ENCODE measurements at regions not wholly inside any gene's neighbourhood (a gene's known extent, or its start where the extent isn't known, plus 50 kb on each side); places are given as distances from the start of the nearest gene placed in this dataset.
"Not testable (repeated sequence)": the region's sequence is repeated elsewhere in the genome, so short reads cannot be mapped to it uniquely, and the experiment has no call there.

DNA sequence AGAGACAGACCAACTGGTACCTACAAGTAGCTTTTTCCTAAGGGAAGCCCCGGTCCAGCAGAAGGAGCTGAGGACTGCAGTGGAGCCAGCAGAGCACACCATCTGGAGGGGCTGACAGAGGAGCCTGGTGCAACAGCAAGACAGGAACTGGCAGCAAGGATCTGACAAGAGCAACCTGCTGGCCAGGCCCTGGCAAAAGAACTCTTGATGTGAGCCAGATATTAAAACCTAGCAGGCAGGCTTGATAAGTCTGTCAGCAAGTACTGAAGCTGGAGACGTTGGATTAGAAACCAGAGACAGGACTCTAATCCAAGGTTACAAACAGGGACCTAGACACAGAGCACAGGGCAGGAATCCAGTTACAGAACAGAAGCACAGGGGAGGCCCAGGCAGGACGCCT is 260.7 kb upstream of the MGAT5 start:
- H3K27ac ChIP-seq (ENCODE audit: low read depth in 2 of 2, low read length in 1 of 2) = no peak overlapping the region; a peak in 1 of 4 replicates
- TF ChIP-seq RAD21 (IDR thresholded peaks at IDR 0.05; ENCODE audit: low read length) (no peak), ELF1 (IDR thresholded peaks at IDR 0.05) (no peak), CTCF (IDR thresholded peaks at IDR 0.05) (no peak), FOXJ3 (CRISPR knock-in tag; IDR thresholded peaks at IDR 0.05) (no peak), GATA2 (CRISPR knock-in tag; IDR thresholded peaks at IDR 0.05) (no peak), MAX (IDR thresholded peaks at IDR 0.05; ENCODE audit: low read depth) (no peak), EZH2phosphoT487 (IDR thresholded peaks at IDR 0.05; ENCODE audit: borderline replicate concordance, low read depth) (no peak), MEF2A (IDR thresholded peaks at IDR 0.05; ENCODE audit: borderline replicate concordance, low read depth) (no peak), USF2 (IDR thresholded peaks at IDR 0.05; ENCODE audit: borderline replicate concordance, low read depth, low read length) (no peak), YY1 (IDR thresholded peaks at IDR 0.05; ENCODE audit: low read depth) (no peak), ZBTB33 (IDR thresholded peaks at IDR 0.05; ENCODE audit: borderline replicate concordance, low read depth) (no peak)
- TF ChIP-seq, protein P1, sequence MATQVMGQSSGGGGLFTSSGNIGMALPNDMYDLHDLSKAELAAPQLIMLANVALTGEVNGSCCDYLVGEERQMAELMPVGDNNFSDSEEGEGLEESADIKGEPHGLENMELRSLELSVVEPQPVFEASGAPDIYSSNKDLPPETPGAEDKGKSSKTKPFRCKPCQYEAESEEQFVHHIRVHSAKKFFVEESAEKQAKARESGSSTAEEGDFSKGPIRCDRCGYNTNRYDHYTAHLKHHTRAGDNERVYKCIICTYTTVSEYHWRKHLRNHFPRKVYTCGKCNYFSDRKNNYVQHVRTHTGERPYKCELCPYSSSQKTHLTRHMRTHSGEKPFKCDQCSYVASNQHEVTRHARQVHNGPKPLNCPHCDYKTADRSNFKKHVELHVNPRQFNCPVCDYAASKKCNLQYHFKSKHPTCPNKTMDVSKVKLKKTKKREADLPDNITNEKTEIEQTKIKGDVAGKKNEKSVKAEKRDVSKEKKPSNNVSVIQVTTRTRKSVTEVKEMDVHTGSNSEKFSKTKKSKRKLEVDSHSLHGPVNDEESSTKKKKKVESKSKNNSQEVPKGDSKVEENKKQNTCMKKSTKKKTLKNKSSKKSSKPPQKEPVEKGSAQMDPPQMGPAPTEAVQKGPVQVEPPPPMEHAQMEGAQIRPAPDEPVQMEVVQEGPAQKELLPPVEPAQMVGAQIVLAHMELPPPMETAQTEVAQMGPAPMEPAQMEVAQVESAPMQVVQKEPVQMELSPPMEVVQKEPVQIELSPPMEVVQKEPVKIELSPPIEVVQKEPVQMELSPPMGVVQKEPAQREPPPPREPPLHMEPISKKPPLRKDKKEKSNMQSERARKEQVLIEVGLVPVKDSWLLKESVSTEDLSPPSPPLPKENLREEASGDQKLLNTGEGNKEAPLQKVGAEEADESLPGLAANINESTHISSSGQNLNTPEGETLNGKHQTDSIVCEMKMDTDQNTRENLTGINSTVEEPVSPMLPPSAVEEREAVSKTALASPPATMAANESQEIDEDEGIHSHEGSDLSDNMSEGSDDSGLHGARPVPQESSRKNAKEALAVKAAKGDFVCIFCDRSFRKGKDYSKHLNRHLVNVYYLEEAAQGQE (IDR thresholded peaks at IDR 0.05; ENCODE audit: low read depth, low read length) = no peak
- 6% methylated on average over 3 of the region's 3 CpGs for WGBS (ENCODE audit: low lambda C conversion rate)

GRCh38 chr2:133998726-133999125 is 255.1 kb upstream of the MGAT5 start:
- H3K9me3 ChIP-seq; POLR2A ChIA-PET; H4K20me1 ChIP-seq (ENCODE audit: insufficient read depth); H3K36me3 ChIP-seq (replicated peaks in 1 of 2; ENCODE audit: control insufficient read depth in 1 of 2, insufficient read depth in 2 of 2, low read length in 1 of 2); H3K27me3 ChIP-seq (ENCODE audit: insufficient read depth); DNase-seq; H3K9ac ChIP-seq; H3K4me2 ChIP-seq; H3K79me2 ChIP-seq (ENCODE audit: insufficient read depth); H3K27ac ChIP-seq (ENCODE audit: low read depth in 2 of 2, low read length in 1 of 2); H3K9me2 ChIP-seq; H3K4me1 ChIP-seq (ENCODE audit: control insufficient read depth in 1 of 2, insufficient read depth in 2 of 2, low read depth in 1 of 2, low read length in 1 of 2); H3K4me3 ChIP-seq (ENCODE audit: low read depth in 2 of 2, low read length in 1 of 2); H2AFZ ChIP-seq (ENCODE audit: low read depth); H3F3A ChIP-seq (replicated peaks; ENCODE audit: insufficient read depth); CTCF ChIA-PET: not testable (repeated sequence)
- WGBS (ENCODE audit: low lambda C conversion rate) = 24% methylated on average over 4 of the region's 4 CpGs

More for the DNA sequence above, 260.7 kb upstream of the MGAT5 start:
- Histone ChIP-seq H3K36me3 (replicated peaks in 1 of 2; ENCODE audit: control insufficient read depth in 1 of 2, insufficient read depth in 2 of 2, low read length in 1 of 2) (no peaks in the 10 kb centered on the region), H3K27me3 (ENCODE audit: insufficient read depth) (no peaks in the 10 kb centered on the region), H2AFZ (ENCODE audit: low read depth) (no peak overlapping the region), H3K9me2 (no peaks in the 10 kb centered on the region), H4K20me1 (ENCODE audit: insufficient read depth) (no peaks in the 10 kb centered on the region), H3K79me2 (ENCODE audit: insufficient read depth) (no peaks in the 10 kb centered on the region), H3K4me1 (ENCODE audit: control insufficient read depth in 1 of 2, insufficient read depth in 2 of 2, low read depth in 1 of 2, low read length in 1 of 2) (peaks cover 0 to 5% of the 10 kb centered on the region in 2 experiments; a peak in 1 of 4 replicates), H3K4me2 (no peak overlapping the region), H3F3A (replicated peaks; ENCODE audit: insufficient read depth) (no peaks in the 10 kb centered on the region), H3K9me3 (no peaks in the 10 kb centered on the region), H3K4me3 (ENCODE audit: low read depth in 2 of 2, low read length in 1 of 2) (no peak overlapping the region), H3K9ac (no peak overlapping the region)
- ChIA-PET CTCF (no interaction called here), POLR2A (no interaction called here)
- DNase-seq = peak; percentile 26
